Ascending aorta (tissue), 2 donors: ENCODE measurements at regions not wholly inside any gene's neighbourhood (a gene's known extent, or its start where the extent isn't known, plus 50 kb on each side); places are given as distances from the start of the nearest gene placed in this dataset.

Experiments used
- DNase-seq, 2 donors: peaks; one replicate each; pipeline ENCODE4 v3.0.0-alpha.2; 2019; ENCODE audit warnings: low spot score in 2 of 2
- H3K27ac ChIP-seq, 2 donors: fragments of 200-600 bp; sonication (generic); one replicate each; pipeline ENCODE4 v1.5.1; 2016 to 2017; ENCODE audit warnings: mild to moderate bottlenecking in 1 of 2
- H3K27me3 ChIP-seq: fragments of 200-600 bp; sonication (generic); one replicate; pipeline ENCODE4 v1.5.1; 2017
- H3K36me3 ChIP-seq, 2 donors: fragments of 200-600 bp; sonication (generic); one replicate each; pipeline ENCODE4 v1.5.1; 2016
- H3K4me1 ChIP-seq, 2 donors: fragments of 200-600 bp; sonication (generic); one replicate each; pipeline ENCODE4 v1.5.1; 2016 to 2017; ENCODE audit warnings: mild to moderate bottlenecking in 1 of 2
- H3K4me3 ChIP-seq, 2 donors: fragments of 200-600 bp; sonication (generic); one replicate each; pipeline ENCODE4 v1.5.1; 2016 to 2017; ENCODE audit warnings: mild to moderate bottlenecking in 1 of 2
- H3K9me3 ChIP-seq, 2 donors: fragments of 200-600 bp; sonication (generic); one replicate each; pipeline ENCODE4 v1.5.1; 2016
- CTCF ChIP-seq, 3 experiments: fragments of 200-600 bp in 2 of 3; fragments of 450-650 bp in 1 of 3; sonication (generic) in 2 of 3; IDR thresholded peaks; one replicate each; pipeline ENCODE4 v1.5.1; 2016 to 2019; ENCODE audit warnings: antibody characterized with exemption in 3 of 3, mild to moderate bottlenecking in 1 of 3, moderate library complexity in 1 of 3
- intact Hi-C: fragments of 100-400 bp; cut with DNase I; formaldehyde crosslinking; loops from one replicate; pipeline ENCODE4 v1.15.1; 2023

GRCh38 chr12:127589541-127589940, 677.4 kb upstream of the TMEM132C start:
- intact Hi-C loops: loop anchor here (1.0 to 5.0 kb wide), 3 partner anchors 51 to 1333 kb away; no protein-coding TSS in a partner anchor
- Histone ChIP-seq H3K36me3 (no peaks in the 10 kb centered on the region), H3K9me3 (no peaks in the 10 kb centered on the region), H3K4me3 (no peak overlapping the region), H3K27ac (peak overlapping the region; percentile 78 to 87), H3K27me3 (no peaks in the 10 kb centered on the region), H3K4me1 (peaks cover 0 to 10% of the 10 kb centered on the region in 2 donors)
- no peak for TF ChIP-seq CTCF (IDR thresholded peaks at IDR 0.05)
- DNase-seq: no peak

- Histone ChIP-seq H3K27ac (no peak overlapping the region), H3K4me1 (peaks cover 0 to 10% of the 10 kb centered on the region in 2 donors), H3K36me3 (no peaks in the 10 kb centered on the region), H3K4me3 (no peak overlapping the region), H3K27me3 (no peaks in the 10 kb centered on the region), H3K9me3 (no peaks in the 10 kb centered on the region)
- DNase-seq: no peak
- TF ChIP-seq CTCF (IDR thresholded peaks at IDR 0.05): no peak
- intact Hi-C loops: no loop called here
Observed at GRCh38 chr12:127590868-127591267, 676.1 kb upstream of the TMEM132C start.

GRCh38 chr12:127592245-127592644, 674.7 kb upstream of the TMEM132C start:
- no peaks in the 10 kb centered on the region for H3K9me3 ChIP-seq
- no peak for DNase-seq
- H3K4me3 ChIP-seq: no peak overlapping the region
- H3K36me3 ChIP-seq: no peaks in the 10 kb centered on the region
- no peaks in the 10 kb centered on the region for H3K27me3 ChIP-seq
- no peak for TF ChIP-seq CTCF (IDR thresholded peaks at IDR 0.05)
- intact Hi-C loops: no loop called here
- H3K27ac ChIP-seq: no peak overlapping the region
- H3K4me1 ChIP-seq: peaks cover 0 to 10% of the 10 kb centered on the region in 2 donors

- intact Hi-C loops: no loop called here
- Histone ChIP-seq H3K4me3 (no peak overlapping the region), H3K4me1 (peaks cover 0 to 2% of the 10 kb centered on the region in 2 donors), H3K27me3 (no peaks in the 10 kb centered on the region), H3K27ac (no peak overlapping the region), H3K36me3 (no peaks in the 10 kb centered on the region), H3K9me3 (no peaks in the 10 kb centered on the region)
- DNase-seq: no peak
- TF ChIP-seq CTCF (IDR thresholded peaks at IDR 0.05): no peak
Observed at GRCh38 chr12:127594351-127594970, 672.5 kb upstream of the TMEM132C start.

- H3K27ac ChIP-seq: no peak overlapping the region
- no peaks in the 10 kb centered on the region for H3K36me3 ChIP-seq
- H3K9me3 ChIP-seq: no peaks in the 10 kb centered on the region
- intact Hi-C loops: no loop called here
- H3K4me3 ChIP-seq: no peak overlapping the region
- H3K4me1 ChIP-seq: peaks cover 0 to 2% of the 10 kb centered on the region in 2 donors
- no peaks in the 10 kb centered on the region for H3K27me3 ChIP-seq
- TF ChIP-seq CTCF (IDR thresholded peaks at IDR 0.05): no peak
- DNase-seq: no peak
Observed at GRCh38 chr12:127595506-127595905, 671.5 kb upstream of the TMEM132C start.

GRCh38 chr12:127596891-127597290, 670.1 kb upstream of the TMEM132C start:
- intact Hi-C loops: no loop called here
- H3K9me3 ChIP-seq: no peaks in the 10 kb centered on the region
- H3K4me1 ChIP-seq: peaks cover 0 to 2% of the 10 kb centered on the region in 2 donors
- no peak overlapping the region for H3K27ac ChIP-seq
- no peak for TF ChIP-seq CTCF (IDR thresholded peaks at IDR 0.05)
- H3K27me3 ChIP-seq: no peaks in the 10 kb centered on the region
- DNase-seq: no peak
- H3K4me3 ChIP-seq: no peak overlapping the region
- H3K36me3 ChIP-seq: no peaks in the 10 kb centered on the region
